ENCODE measurements at regions not wholly inside any gene's neighbourhood (a gene's known extent, or its start where the extent isn't known, plus 50 kb on each side); places are given as distances from the start of the nearest gene placed in this dataset.

- Histone ChIP-seq H3K56ac (replicated peaks; ENCODE audit: insufficient read length, low read depth, low read length) (no peak overlapping the region), H2BK5ac (ENCODE audit: low read depth, low read length) (no peak overlapping the region), H2BK12ac (ENCODE audit: low read depth, low read length) (no peak overlapping the region), H3K23ac (ENCODE audit: insufficient read length) (no peak overlapping the region), H3K4me1 (replicated peaks in 1 of 4; ENCODE audit: control insufficient read depth in 3 of 4, insufficient read depth in 4 of 4, low read length in 3 of 4) (peaks cover 0 to 6% (median 2%) of the 10 kb centered on the region in 4 experiments; a peak in 4 of 7 replicates), H3K79me1 (ENCODE audit: low read depth, low read length) (no peaks in the 10 kb centered on the region; the same call in 1 of the 2 replicates), H3K23me2 (ENCODE audit: low read depth, low read length) (peaks cover 10% of the 10 kb centered on the region), H3K27ac (ENCODE audit: low read depth, low read length) (no peak overlapping the region), H4K5ac (ENCODE audit: insufficient read length, low read depth, low read length) (no peak overlapping the region), H3K9ac (replicated peaks in 1 of 4; ENCODE audit: extremely low read depth in 1 of 4, low read depth in 3 of 4, low read length in 3 of 4) (no peak overlapping the region), H3K36me3 (ENCODE audit: control insufficient read depth in 2 of 4, insufficient read depth in 4 of 4, low read length in 3 of 4) (no peaks in the 10 kb centered on the region), H3K9me3 (ENCODE audit: insufficient read depth in 2 of 2, low read depth in 1 of 2, low read length in 1 of 2) (no peaks in the 10 kb centered on the region), H3K27me3 (replicated peaks in 1 of 4; ENCODE audit: control insufficient read depth in 3 of 4, extremely low read depth in 1 of 4, insufficient read depth in 3 of 4, low read length in 3 of 4) (peaks cover 0 to 15% (median 12%) of the 10 kb centered on the region in 4 experiments; a peak in 5 of 7 replicates), H3K4me3 (ENCODE audit: extremely low read depth in 1 of 4, insufficient read depth in 2 of 4, low read depth in 3 of 4, low read length in 4 of 4) (no peak overlapping the region), H3K18ac (ENCODE audit: extremely low read depth, low read length) (no peak overlapping the region), H3K4me2 (ENCODE audit: insufficient read depth in 1 of 2, low read depth in 2 of 2, low read length in 2 of 2) (no peak overlapping the region), H3K14ac (ENCODE audit: insufficient read length) (no peak overlapping the region), H2BK20ac (ENCODE audit: low read length) (no peak overlapping the region), H2AK5ac (ENCODE audit: low read depth, low read length) (no peak overlapping the region), H2BK120ac (replicated peaks; ENCODE audit: low read depth, low read length) (no peak overlapping the region), H4K20me1 (replicated peaks in 1 of 2; ENCODE audit: control insufficient read depth in 1 of 2, insufficient read depth in 2 of 2, low read length in 2 of 2) (no peaks in the 10 kb centered on the region), H4K91ac (replicated peaks; ENCODE audit: insufficient read length, low read length) (no peak overlapping the region), H3K79me2 (ENCODE audit: control insufficient read depth in 1 of 2, insufficient read depth in 2 of 2, low read length in 2 of 2) (no peaks in the 10 kb centered on the region; a peak in 1 of 4 replicates), H4K8ac (ENCODE audit: extremely low read depth, insufficient read depth, low read length) (no peak overlapping the region), H3K4ac (replicated peaks; ENCODE audit: insufficient read length, low read depth, low read length) (no peak overlapping the region), H2BK15ac (ENCODE audit: low read length) (peak overlapping the region; percentile 22; the same call in 1 of the 2 replicates), H2AFZ (ENCODE audit: low read length) (no peak overlapping the region)
- FAIRE-seq, result no peak
- 87% methylated on average over 1 of the region's 1 CpG; no CpG with 5 or more reads in 1 of the 2 experiments for WGBS, 2 experiments (ENCODE audit: extremely low coverage in 1 of 2, insufficient coverage in 1 of 2, insufficient read length in 1 of 2, insufficient replicate concordance in 2 of 2, low coverage in 1 of 2, low lambda C conversion rate in 2 of 2, missing lambda C conversion rate in 1 of 2)
- CTCF ChIA-PET (ENCODE audit: partially characterized antibody), result interaction anchor here (0.9 to 10.0 kb wide), 5 partner anchors 9 to 207 kb away, joined by 3 to 74 read pairs (median 3); no protein-coding TSS in a partner anchor
- POLR2A ChIA-PET (ENCODE audit: partially characterized antibody), result no interaction called here
- DNase-seq (ENCODE audit: low read depth in 1 of 2, low spot score in 2 of 2), result no peak
- TF ChIP-seq SIX5 (IDR thresholded peaks at IDR 0.05; ENCODE audit: low read depth, low read length) (no peak), CHD1 (IDR thresholded peaks at IDR 0.05; ENCODE audit: low read depth, low read length) (no peak), GTF2F1 (IDR thresholded peaks at IDR 0.05; ENCODE audit: borderline replicate concordance, low read depth, low read length) (no peak), EP300 (IDR thresholded peaks at IDR 0.05; ENCODE audit: borderline replicate concordance in 1 of 2, low read depth in 2 of 2, low read length in 2 of 2) (no peak)
Measured at GRCh38 chr1:200299571-200299970, 110.3 kb downstream of the ZNF281 start.

Data from H1 (cell line).